NB4 (cell line): ENCODE measurements at regions not wholly inside any gene's neighbourhood (a gene's known extent, or its start where the extent isn't known, plus 50 kb on each side); places are given as distances from the start of the nearest gene placed in this dataset.

Source experiments
- DNase-seq: peaks from one replicate; pipeline ENCODE4 v3.0.0; 2010; ENCODE audit warnings: low read depth
- H3K4me3 ChIP-seq: one replicate; pipeline ENCODE4 v1.5.1; 2011; ENCODE audit warnings: mild to moderate bottlenecking, low read depth, low read length, moderate library complexity
- MYC ChIP-seq: IDR thresholded peaks from 2 replicates; pipeline ENCODE4 v1.6.1; 2011; ENCODE audit warnings: low read depth, low read length
- POLR2A ChIP-seq: IDR thresholded peaks from 2 replicates; pipeline ENCODE4 v1.6.1; 2011; ENCODE audit warnings: mild to moderate bottlenecking; ENCODE audit not compliant: insufficient read length; ENCODE audit errors: extremely low read depth
- TF ChIP-seq, protein P1 (sequence below): IDR thresholded peaks from 2 replicates; pipeline ENCODE4 v1.6.1; 2011; ENCODE audit warnings: low read depth, low read length
- TF ChIP-seq, protein P2 (sequence below): IDR thresholded peaks from one replicate; pipeline ENCODE4 v1.5.1; 2012; ENCODE audit warnings: low read depth, low read length

DNA sequence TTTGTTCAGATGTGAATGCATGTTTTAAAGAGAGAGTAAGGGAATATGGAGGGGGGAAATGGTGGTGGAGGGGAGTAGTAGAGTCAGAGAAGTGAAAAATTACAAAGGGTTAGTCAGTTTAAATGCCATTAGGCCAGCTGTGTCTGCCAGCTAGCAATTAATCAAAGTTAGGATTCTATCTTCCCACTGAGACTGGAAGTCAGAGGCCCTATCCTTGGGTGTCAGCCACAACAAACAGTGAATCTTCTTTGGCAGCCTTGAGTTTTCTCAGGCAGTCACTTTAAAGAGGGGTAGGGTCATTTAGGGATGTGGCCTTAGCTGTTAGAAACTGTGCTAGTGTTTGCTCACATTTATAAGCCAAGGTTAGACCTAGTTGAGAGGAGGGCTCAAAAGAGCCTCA, 120.5 kb upstream of the BTBD3 start:
- TF ChIP-seq, protein P1, sequence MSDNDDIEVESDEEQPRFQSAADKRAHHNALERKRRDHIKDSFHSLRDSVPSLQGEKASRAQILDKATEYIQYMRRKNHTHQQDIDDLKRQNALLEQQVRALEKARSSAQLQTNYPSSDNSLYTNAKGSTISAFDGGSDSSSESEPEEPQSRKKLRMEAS = no peak
- TF ChIP-seq MYC (no peak), POLR2A (no peak)
- TF ChIP-seq, protein P2, sequence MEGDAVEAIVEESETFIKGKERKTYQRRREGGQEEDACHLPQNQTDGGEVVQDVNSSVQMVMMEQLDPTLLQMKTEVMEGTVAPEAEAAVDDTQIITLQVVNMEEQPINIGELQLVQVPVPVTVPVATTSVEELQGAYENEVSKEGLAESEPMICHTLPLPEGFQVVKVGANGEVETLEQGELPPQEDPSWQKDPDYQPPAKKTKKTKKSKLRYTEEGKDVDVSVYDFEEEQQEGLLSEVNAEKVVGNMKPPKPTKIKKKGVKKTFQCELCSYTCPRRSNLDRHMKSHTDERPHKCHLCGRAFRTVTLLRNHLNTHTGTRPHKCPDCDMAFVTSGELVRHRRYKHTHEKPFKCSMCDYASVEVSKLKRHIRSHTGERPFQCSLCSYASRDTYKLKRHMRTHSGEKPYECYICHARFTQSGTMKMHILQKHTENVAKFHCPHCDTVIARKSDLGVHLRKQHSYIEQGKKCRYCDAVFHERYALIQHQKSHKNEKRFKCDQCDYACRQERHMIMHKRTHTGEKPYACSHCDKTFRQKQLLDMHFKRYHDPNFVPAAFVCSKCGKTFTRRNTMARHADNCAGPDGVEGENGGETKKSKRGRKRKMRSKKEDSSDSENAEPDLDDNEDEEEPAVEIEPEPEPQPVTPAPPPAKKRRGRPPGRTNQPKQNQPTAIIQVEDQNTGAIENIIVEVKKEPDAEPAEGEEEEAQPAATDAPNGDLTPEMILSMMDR = no peak
- no peak overlapping the region for H3K4me3 ChIP-seq
- no peak for DNase-seq

GRCh38 chr20:11799281-11799684, 118.4 kb upstream of the BTBD3 start:
- no peak for TF ChIP-seq POLR2A
- TF ChIP-seq, protein P2 = no peak
- no peak for DNase-seq
- no peak overlapping the region for H3K4me3 ChIP-seq

DNA sequence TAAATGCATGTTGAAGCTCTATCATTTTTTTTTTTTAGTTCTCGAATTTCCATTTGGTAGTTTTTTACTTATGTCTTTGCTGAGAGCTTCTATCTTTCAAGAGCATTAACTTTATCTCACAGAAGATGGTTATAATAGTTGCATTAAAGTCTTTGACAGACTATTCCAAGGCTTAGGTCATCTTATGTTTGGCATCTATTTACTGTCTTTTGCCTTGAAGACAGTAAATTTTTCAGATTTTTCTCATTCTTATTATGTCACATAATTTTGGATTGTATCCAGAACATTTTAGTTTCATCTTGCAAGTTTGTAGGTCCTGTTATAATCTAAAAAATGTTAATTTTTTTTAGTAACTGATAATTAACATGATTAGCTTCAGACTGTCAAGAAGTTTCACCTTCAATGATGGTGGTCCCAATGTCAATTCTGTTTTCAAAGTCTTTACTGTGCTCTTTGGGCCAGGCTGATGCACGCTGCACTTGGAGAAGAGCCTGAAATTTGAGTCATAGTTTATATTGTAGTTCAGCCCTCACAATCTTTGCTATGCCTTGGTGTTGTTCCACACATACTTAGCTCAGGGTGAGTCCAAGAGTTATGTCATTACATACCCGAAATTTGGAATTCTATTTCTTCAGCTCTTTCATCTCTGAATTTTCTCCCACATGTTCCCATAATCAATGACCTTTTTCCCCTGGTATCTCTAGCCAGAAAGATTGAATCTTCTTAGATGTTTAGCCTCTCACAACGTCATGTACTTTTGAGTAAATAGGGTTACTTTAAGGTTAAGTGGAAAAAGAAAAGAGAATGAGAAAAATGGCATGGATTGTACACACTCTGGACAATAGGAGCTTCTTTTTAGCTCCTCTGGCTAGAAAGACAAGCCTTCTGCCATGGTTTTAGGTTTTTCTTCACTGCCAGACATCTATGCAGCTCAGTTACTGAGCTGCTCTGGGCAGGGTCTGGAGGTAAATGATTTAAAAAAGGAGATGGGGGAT, 110.3 kb upstream of the BTBD3 start:
- DNase-seq = no peak
- no peak for TF ChIP-seq MYC
- TF ChIP-seq, protein P2 = no peak
- TF ChIP-seq, protein P1 = no peak
- no peak for TF ChIP-seq POLR2A
- H3K4me3 ChIP-seq = no peak overlapping the region

- TF ChIP-seq MYC = no peak
- TF ChIP-seq POLR2A = no peak
- TF ChIP-seq, protein P1 = no peak
- TF ChIP-seq, protein P2 = no peak
- DNase-seq = no peak
- H3K4me3 ChIP-seq = no peak overlapping the region
These were observed 108.9 kb upstream of the BTBD3 start for GRCh38 chr20:11808841-11809240.

DNA sequence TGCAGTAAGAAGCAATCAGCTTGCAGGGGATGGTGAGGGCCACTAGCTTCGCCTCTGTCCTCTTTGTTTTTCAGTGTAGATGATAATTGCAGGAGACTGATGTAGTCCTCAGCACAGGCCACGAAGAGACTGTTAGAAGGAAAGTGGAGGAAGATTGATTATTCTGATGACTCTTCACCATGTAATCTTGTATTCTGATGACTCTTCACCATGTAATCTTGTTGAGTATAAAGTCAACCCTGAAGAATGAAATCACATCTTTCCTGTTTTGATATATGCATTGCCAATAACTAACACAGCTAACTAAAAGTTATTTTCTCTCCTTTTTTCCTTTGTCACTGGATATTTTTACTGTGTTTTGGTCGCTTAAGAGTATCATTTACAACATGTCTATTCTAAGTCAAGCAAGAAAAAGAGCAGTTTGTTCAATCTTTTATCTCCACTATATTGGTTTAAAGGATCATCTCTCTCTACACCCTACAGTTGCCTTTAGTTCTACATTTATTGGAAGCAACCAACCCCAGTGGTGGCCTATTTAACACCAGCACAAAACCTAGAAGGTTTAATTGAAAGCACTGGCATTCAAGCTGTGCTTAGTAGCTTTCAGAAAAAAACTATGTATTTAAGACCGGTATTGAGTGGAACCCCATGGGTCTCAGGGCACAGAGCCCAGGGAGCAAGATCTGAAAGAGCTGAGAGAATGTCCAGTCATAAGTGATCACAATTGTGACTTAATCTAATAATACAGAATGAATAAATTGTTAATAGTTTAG, 107.2 kb upstream of the BTBD3 start:
- no peak for DNase-seq
- TF ChIP-seq, protein P2 = no peak
- TF ChIP-seq POLR2A = no peak
- TF ChIP-seq, protein P1 = no peak
- no peak for TF ChIP-seq MYC
- no peak overlapping the region for H3K4me3 ChIP-seq
